Osteoblast (primary cell): ENCODE measurements at regions not wholly inside any gene's neighbourhood (a gene's known extent, or its start where the extent isn't known, plus 50 kb on each side); places are given as distances from the start of the nearest gene placed in this dataset.

Experiments
- DNase-seq: peaks from one replicate; pipeline ENCODE4 v3.0.0; 2011; ENCODE audit warnings: low spot score, mixed read lengths; ENCODE audit not compliant: insufficient read length; ENCODE audit errors: missing footprints
- H2AFZ ChIP-seq: 2 replicates; pipeline ENCODE4 v1.6.0; 2011; ENCODE audit warnings: mild to moderate bottlenecking, low read length
- H3K27ac ChIP-seq: 2 replicates; pipeline ENCODE4 v1.5.1; 2011; ENCODE audit warnings: mild to moderate bottlenecking, low read depth, low read length, moderate library complexity
- H3K27me3 ChIP-seq: 2 replicates; pipeline ENCODE4 v1.6.0; 2012; ENCODE audit warnings: mild to moderate bottlenecking, control low read depth, inconsistent platforms, low read length, moderate library complexity; ENCODE audit not compliant: insufficient read depth
- H3K36me3 ChIP-seq: 2 replicates; pipeline ENCODE4 v1.5.1; 2011; ENCODE audit warnings: mild to moderate bottlenecking, low read length, control low read depth, moderate library complexity; ENCODE audit not compliant: insufficient read depth
- H3K4me1 ChIP-seq: 2 replicates; pipeline ENCODE4 v1.5.1; 2011; ENCODE audit warnings: mild to moderate bottlenecking, low read length, control low read depth, moderate library complexity; ENCODE audit not compliant: insufficient read depth
- H3K4me2 ChIP-seq: 2 replicates; pipeline ENCODE4 v1.6.0; 2011; ENCODE audit warnings: mild to moderate bottlenecking, low read length; ENCODE audit not compliant: insufficient read depth
- H3K4me3 ChIP-seq: fragments of 200-600 bp; sonication (generic); 3 replicates; pipeline ENCODE4 v1.5.1; 2012; ENCODE audit warnings: mild to moderate bottlenecking, low read length, inconsistent platforms; ENCODE audit not compliant: insufficient read depth
- H3K79me2 ChIP-seq: 2 replicates; pipeline ENCODE4 v1.6.0; 2012; ENCODE audit warnings: mild to moderate bottlenecking, low read length, control low read depth, inconsistent platforms; ENCODE audit not compliant: insufficient read depth
- H3K9me3 ChIP-seq: 2 replicates; pipeline ENCODE4 v1.5.1; 2011; ENCODE audit warnings: low read depth, low read length, control low read depth
- H4K20me1 ChIP-seq: 2 replicates; pipeline ENCODE4 v1.6.0; 2012; ENCODE audit warnings: mild to moderate bottlenecking, low read length, control low read depth; ENCODE audit not compliant: insufficient read depth
- TF ChIP-seq, protein P1 (sequence below): IDR thresholded peaks from 2 replicates; pipeline ENCODE4 v1.5.1; 2011; ENCODE audit warnings: mild to moderate bottlenecking, low read depth, low read length, moderate library complexity; ENCODE audit errors: extremely low read depth

DNA sequence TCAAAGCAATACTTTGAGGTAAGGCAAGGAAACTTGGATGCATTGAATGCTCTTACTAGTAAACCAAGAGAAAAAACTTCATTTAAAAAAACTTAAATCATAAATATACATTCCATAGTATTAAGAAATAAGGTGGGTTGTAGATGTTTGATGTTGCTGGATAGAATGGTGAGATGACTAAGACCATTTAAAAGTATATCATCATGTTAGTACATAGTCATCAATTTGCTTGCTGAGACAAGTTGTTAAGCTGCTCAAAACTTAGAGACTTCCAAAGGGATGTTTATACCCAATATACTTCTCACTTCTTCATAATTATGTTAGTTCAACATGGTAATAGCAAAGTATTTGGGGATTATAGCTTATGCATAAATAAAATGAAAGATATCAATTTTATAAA, 675.5 kb upstream of the MGAT4C start:
- Histone ChIP-seq H3K79me2 (no peaks in the 10 kb centered on the region), H3K4me1 (no peaks in the 10 kb centered on the region), H3K9me3 (no peaks in the 10 kb centered on the region), H2AFZ (no peak overlapping the region), H4K20me1 (no peaks in the 10 kb centered on the region), H3K4me2 (no peak overlapping the region), H3K4me3 (no peak overlapping the region), H3K36me3 (no peaks in the 10 kb centered on the region), H3K27me3 (no peaks in the 10 kb centered on the region), H3K27ac (no peak overlapping the region)
- DNase-seq = peak; percentile 14
- TF ChIP-seq, protein P1, sequence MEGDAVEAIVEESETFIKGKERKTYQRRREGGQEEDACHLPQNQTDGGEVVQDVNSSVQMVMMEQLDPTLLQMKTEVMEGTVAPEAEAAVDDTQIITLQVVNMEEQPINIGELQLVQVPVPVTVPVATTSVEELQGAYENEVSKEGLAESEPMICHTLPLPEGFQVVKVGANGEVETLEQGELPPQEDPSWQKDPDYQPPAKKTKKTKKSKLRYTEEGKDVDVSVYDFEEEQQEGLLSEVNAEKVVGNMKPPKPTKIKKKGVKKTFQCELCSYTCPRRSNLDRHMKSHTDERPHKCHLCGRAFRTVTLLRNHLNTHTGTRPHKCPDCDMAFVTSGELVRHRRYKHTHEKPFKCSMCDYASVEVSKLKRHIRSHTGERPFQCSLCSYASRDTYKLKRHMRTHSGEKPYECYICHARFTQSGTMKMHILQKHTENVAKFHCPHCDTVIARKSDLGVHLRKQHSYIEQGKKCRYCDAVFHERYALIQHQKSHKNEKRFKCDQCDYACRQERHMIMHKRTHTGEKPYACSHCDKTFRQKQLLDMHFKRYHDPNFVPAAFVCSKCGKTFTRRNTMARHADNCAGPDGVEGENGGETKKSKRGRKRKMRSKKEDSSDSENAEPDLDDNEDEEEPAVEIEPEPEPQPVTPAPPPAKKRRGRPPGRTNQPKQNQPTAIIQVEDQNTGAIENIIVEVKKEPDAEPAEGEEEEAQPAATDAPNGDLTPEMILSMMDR = no peak

- Histone ChIP-seq H3K4me2 (no peak overlapping the region), H3K27ac (no peak overlapping the region), H3K36me3 (no peaks in the 10 kb centered on the region), H3K4me3 (no peak overlapping the region), H3K4me1 (no peaks in the 10 kb centered on the region), H3K27me3 (no peaks in the 10 kb centered on the region), H4K20me1 (no peaks in the 10 kb centered on the region), H3K9me3 (no peaks in the 10 kb centered on the region), H3K79me2 (no peaks in the 10 kb centered on the region), H2AFZ (no peak overlapping the region)
- TF ChIP-seq, protein P1 = no peak
- DNase-seq = no peak
Observed at GRCh38 chr12:86929962-86930361, 673.8 kb upstream of the MGAT4C start.

DNA sequence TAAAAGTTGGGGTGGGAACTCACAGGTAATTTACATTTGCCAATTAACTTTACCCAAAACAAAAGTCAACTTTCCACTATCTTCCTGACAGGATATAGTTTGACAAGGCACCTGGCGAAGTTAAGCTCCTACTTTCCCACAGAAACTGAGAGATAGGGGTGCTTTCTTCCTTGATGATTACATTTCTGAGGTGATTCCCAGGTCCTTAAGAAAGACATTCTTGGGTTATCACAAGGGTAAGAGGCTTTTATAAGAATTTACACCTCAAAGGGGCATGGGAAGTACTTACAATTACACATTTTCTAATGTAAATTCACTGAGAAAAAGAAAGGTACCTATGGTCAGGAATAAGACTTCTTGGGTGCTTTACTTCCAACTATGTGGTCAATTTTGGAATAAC, 660.9 kb upstream of the MGAT4C start:
- Histone ChIP-seq H3K4me2 (no peak overlapping the region), H2AFZ (no peak overlapping the region), H3K4me1 (no peaks in the 10 kb centered on the region), H3K79me2 (no peaks in the 10 kb centered on the region), H3K27me3 (no peaks in the 10 kb centered on the region), H3K36me3 (no peaks in the 10 kb centered on the region), H3K27ac (no peak overlapping the region), H4K20me1 (no peaks in the 10 kb centered on the region), H3K4me3 (no peak overlapping the region), H3K9me3 (no peaks in the 10 kb centered on the region)
- TF ChIP-seq, protein P1 = no peak
- DNase-seq = peak; percentile 11

DNA sequence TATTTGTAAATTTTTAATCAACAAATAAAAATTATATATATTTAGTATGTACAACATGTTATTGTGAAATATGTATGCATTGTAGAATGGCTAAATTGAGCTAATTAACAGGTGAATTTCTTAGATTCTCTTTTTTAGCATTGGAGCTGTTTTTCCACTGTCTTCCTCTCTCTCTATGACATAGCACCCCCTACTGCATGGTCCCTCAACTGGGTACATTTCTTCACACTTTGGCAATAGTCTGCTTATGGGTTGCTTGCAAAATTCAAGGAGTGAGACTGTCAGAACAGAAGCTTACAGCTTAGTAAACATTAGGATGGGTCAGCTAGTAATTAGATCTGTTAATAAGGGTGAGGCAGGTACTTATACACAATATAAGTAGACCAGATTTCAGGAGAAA, 658.5 kb upstream of the MGAT4C start:
- TF ChIP-seq, protein P1 = peak; percentile 50
- no peaks in the 10 kb centered on the region for H3K36me3 ChIP-seq
- H3K4me2 ChIP-seq = no peak overlapping the region
- H2AFZ ChIP-seq = no peak overlapping the region
- no peak overlapping the region for H3K27ac ChIP-seq
- H3K79me2 ChIP-seq = no peaks in the 10 kb centered on the region
- H3K27me3 ChIP-seq = no peaks in the 10 kb centered on the region
- no peak overlapping the region for H3K4me3 ChIP-seq
- peak; percentile 35 for DNase-seq
- H4K20me1 ChIP-seq = no peaks in the 10 kb centered on the region
- no peaks in the 10 kb centered on the region for H3K4me1 ChIP-seq
- H3K9me3 ChIP-seq = no peaks in the 10 kb centered on the region
